Keratinocyte (primary cell): ENCODE measurements at regions not wholly inside any gene's neighbourhood (a gene's known extent, or its start where the extent isn't known, plus 50 kb on each side); places are given as distances from the start of the nearest gene placed in this dataset.

Experiments
- CTCF ChIP-seq, 3 experiments: IDR thresholded peaks in 1 of 3; conservative IDR thresholded peaks in 1 of 3; optimal IDR thresholded peaks in 1 of 3; 2 replicates in 2 of 3; 3 replicates in 1 of 3; pipeline versions ENCODE3 to v1.5.1; 2011; ENCODE audit warnings: low read length in 3 of 3, mild to moderate bottlenecking in 3 of 3, moderate library complexity in 2 of 3, control low read depth in 1 of 3, inconsistent platforms in 1 of 3; ENCODE audit not compliant: insufficient read depth in 2 of 3; ENCODE audit errors: extremely low read depth in 1 of 3
- EZH2 ChIP-seq: IDR thresholded peaks from one replicate; pipeline ENCODE4 v1.6.1; 2012; ENCODE audit warnings: inconsistent platforms, mild to moderate bottlenecking, low read length, moderate library complexity

- TF ChIP-seq CTCF (optimal IDR thresholded peaks at IDR 0.05 in 1 of 3, IDR thresholded peaks at IDR 0.05 in 1 of 3, conservative IDR thresholded peaks at IDR 0.05 in 1 of 3; ENCODE audit: extremely low read depth in 1 of 3, insufficient read depth in 2 of 3, low read length in 3 of 3), result no peak
- no peak for TF ChIP-seq EZH2
These were observed 68.2 kb upstream of the CHD1 start for GRCh38 chr5:98997000-98997399.
